ENCODE measurements at regions not wholly inside any gene's neighbourhood (a gene's known extent, or its start where the extent isn't known, plus 50 kb on each side); places are given as distances from the start of the nearest gene placed in this dataset.
"Not testable (repeated sequence)": the region's sequence is repeated elsewhere in the genome, so short reads cannot be mapped to it uniquely, and the experiment has no call there.

DNA sequence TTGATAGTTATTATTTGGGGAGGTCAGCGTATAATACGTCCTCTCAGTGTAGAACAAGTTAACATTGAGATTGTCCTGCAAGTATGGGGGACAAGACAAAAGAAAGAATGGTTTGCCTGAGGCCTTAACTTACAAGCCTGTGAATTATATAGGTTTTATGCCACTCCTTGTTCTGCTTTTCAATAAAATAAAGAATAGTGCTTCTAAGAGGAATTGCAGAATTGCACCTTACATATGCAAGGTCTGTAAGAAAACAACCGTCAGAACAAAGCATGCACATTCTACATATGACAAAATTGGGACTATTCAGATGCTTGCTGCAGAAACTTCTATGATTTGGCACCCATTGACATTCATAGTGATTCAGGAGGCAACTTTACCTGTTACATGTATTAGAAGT lies 785.0 kb downstream of the NR4A2 start:
- no peak for DNase-seq

DNA sequence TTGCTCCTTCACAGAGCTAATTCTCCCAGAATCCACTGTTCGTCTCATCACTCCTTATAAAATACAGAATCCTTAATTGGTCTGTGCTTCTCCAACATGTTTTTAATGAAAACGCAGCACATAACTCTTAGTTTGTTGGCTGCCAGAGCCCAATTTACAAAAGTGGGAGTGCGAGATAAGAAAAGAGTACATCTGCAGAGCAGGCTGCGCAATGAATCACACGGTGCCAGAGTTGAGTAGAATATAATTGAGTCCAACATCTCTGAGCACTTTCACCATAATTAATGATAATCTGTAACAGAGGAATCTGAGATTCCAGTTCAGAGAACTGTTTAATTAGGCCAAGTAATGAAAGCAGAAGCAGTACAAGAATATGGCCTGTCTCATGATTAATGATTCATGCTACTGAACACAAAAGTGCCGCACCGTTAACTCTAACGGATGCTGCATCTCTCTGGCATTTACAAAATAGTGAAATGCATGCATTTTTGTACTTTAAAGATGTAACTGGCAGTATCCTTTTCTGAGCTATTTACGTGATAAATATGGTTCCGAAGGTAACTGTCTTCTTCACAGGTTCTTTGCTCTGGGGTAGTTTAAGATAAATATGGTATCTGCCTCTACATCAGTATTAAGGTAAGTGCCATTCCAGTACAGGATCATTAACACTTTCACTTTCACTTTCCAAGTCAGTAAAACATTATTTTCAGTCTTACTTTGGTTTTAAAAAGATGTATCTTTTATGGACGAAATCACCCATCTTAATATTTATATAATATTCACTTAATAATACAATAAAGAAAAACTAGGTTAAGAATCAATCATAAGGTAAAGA lies 785.6 kb downstream of the NR4A2 start:
- DNase-seq = no peak

DNA sequence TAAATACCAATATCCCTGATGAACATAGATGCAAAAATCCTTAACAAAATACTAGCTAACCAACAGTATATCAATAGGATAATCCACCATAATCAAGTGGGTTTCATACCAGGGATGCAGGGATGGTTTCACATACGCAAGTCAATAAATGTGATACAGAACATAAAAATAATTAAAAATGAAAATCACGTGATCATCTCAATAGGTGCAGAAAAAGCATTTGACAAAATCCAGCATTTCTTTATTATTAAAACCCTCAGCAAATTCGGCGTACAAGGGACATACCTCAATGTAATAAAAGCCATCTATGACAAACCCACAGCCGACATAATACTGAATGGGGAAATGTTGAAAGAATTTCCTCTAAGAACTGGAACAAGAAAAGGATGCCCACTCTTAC lies 793.5 kb downstream of the NR4A2 start:
- DNase-seq = not testable (repeated sequence)

DNA sequence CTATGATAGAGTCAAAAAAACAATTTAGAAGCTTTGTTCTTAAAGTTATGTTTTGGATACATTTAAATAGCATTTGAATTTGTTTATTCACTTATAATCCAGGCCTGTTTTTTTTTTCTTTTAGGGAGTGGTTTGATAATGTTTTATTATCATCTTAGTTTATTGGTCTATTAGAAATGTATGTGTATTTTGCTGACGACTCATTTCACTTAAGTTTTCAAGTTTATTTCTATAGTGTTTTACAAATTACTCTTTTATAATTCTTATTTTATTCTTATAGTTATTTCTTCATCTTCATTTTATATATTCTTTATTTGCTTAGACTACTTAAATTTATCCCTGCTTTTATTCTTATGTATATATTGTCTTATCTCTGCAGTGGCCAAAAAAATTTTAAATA lies 804.5 kb downstream of the NR4A2 start:
- no peak for DNase-seq

DNA sequence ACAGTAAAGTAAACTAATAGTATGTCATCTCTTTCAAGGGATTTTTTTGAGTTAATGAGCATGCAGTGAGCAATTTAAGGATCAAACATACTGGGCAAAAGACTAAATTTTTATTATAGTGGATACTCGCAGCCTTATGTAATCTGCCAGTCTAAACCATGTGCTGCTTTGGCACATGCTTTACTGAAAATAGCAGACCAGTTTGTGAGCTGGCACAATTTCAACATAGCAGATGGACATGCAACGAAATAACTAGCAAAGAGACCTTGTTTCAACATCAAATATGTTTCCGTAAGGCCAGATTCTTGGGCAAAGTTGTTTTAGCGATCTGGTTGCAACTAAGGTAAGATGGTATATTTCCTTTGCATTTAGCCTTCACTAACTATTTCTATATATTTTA lies 807.3 kb downstream of the NR4A2 start:
- no peak for DNase-seq

DNA sequence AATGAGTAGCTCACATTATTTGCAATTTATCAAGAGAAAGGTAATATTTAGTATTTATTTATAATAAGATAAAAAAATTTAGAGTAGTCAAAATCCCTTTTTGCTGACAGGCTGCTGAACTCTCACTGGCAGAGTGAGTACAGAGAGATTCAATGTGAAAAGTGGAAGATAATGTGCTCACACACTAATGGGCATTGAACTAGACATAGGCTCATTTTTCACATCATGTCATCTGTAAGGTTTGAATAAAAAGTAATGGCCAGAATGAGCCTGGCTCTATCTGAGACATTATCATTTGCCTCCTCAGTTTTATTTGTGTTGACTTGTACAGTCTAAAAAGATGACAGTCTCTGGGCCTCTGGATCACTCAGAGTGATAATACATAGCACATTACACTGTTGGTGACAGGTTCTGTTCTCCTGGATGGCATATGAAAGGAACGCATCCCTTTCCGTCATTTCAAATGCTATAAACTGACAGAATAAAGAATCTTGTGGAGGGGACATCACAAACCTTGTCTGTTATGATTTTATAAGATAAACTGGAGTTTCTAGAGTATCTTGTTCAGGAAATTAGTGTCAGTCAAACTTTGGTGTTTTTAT lies 812.9 kb downstream of the NR4A2 start:
- DNase-seq = no peak

DNA sequence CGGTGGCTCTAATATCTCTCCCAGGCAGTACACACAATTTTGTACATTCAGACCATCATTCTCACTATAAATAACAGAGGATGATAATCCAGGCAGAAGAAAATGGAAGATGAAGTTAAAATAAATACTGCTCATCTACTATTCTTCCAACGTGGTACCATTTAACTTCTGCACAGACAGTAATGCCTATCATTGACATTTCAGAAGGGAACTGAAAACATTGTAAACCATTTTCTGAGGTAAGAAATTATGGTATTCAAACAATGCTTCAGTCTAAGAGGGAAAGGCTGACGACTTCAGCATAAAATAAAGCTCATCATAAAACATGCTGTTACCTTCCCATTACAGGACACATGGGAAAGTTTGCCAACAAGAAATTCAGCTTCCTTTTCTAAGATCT lies 814.4 kb downstream of the NR4A2 start:
- DNase-seq = no peak

DNA sequence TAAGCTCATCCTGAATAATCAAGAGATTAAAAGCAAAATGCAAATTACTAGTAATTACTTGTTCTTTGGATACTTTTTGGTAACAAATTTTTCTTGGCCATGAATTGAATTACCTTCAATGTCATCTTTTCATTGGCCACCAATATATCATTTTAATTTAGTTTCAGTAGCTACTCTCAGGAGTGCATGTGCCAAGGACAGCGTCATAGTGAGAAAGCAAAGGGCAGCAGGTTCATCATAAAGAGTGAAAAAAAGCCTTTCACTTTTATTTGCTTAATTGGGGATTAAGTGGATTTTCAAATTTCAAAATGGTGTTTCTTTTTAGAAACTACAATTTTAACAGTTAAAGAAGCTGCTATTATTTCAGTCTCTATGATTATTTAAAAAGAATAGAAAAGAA lies 815.2 kb downstream of the NR4A2 start:
- no peak for DNase-seq

DNA sequence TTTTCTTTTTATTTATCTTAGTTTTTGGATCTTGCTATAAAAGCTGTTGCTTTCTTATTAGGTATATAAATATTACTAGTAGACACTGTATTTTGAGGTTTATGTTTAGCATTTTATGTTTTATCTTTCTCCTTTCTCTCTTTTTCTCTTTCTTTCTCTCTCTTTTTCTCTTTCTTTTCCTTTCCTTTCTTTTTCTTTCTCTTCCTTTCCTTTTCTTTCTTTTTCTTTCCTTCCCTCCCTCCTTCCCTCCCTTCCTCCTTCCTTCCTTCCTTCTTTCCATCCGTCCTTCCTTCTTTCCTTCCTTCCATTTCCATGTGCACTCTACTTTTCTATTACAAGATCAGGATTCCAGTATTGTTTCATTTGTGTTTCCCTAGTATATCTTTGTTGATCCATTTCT lies 814.8 kb downstream of the KCNJ3 start:
- DNase-seq = no peak

DNA sequence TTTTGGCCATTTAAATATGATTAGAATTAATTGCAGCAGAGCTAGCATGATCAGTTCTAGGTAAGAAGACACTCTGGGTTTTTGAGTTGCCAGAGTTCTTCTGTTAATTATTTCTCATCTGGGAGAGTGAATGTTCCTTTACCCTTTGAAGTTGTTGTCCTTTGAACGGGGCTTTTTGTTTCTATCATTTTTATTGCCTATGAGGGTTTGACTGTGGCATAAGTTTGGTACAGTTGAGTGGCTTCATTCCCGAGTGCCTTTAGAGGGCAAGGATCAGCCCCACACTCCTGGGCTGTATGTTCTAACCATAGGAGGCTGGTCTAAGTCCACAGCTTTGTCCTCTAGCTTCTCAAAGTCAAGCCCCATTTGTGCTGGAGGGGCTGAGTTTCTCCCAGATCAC lies 804.3 kb downstream of the KCNJ3 start:
- no peak for DNase-seq

DNA sequence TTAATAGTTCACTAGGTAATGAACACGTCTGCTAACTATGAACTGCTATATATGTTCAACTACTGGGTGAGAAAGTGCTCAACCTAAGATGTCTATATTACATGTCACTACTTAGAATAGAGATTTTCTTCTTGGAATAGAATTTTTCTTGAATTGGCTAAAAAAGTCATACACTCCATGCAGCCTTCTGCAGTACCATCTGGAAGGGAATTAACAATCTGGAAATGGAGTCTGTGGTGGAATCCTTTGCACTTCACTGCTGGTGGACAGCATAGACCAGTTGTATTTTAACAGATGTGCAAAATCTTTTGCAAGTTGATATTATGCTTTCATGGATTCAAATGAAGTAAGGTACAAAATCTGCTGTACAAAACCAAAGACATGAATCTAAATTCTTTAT lies 799.6 kb downstream of the KCNJ3 start:
- no peak for DNase-seq

DNA sequence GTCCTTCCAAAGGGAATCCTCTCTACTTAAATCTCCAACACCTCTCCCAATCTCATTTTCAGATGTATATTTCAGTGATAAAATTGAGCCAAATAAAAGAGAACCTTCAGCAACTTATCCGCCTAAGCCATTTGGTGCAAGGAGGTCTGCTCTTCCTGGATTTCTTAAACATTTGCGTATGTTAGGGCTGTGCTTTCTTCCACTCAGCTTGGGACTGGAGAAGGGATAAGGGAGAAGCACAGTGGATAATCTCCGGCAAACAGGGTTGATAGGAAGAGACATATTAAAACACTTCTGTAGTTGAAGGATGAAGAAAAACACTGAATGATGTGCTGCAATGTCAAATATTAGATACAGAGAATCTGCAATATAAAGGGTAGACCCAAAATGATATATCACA lies 796.2 kb downstream of the KCNJ3 start:
- DNase-seq = no peak

DNA sequence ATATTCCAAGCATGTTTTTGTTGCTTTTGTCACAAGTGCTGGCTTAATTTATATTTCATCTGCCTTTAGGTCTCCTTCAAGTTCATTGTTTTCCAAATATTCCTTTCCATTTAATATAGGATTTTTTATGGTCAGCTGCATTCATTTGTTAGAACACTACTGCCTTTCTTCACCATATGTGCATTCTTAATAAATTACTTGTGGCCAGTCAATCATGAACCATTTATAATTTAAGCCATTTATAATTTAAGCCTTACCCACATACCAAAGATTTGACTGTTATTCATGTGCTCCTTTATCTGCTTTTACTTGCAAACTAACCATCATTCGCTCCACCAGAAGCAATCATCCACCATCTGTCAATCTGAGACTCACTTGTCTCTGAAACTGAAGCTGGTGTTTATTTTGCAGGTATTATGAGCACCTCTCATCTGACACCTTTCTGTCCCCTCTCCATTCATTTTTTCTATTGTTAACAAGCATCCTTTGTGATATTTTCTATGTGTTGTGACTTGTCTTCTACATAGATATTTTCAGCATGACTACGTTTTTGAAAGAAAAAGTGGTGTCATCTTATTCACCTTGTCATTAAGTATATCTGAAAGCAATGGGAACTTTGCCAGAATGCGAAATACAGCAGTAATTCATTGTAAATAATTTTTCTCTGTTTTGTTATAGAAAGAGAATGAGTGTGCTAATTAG lies 786.8 kb downstream of the KCNJ3 start:
- no peak for DNase-seq

DNA sequence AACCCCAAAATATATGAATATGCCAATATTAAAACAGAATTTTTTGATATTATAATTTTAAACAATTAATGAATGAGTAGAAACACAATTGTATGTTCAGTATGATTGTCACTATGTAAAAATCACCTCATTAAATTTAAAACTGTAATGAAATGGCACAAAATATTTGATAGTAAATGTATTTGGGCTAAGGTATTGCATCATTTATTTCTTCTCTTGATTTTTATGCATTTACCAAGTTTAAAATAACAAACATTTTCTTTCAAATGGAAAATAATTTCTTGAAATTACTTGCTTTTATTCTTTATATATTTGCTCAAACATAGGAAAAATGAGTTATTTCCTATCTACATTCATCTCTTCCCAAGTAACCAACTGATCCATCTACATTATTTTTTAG lies 782.6 kb downstream of the KCNJ3 start:
- DNase-seq = no peak

DNA sequence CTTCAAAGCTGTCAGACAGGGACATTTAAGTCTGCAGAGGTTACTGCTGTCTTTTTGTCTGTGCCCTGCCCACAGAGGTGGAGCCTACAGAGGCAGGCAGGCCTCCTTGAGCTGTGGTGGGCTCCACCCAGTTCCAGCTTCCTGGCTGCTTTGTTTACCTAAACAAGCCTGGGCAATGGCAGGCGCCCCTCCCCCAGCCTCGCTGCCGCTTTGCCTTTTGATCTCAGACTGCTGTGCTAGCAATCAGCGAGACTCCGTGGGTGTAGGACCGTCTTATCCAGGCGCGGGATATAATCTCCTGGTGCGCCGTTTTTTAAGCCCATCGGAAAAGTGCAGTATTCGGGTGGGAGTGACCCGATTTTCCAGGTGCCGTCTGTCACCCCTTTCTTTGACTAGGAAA lies 773.5 kb downstream of the KCNJ3 start:
- DNase-seq = not testable (repeated sequence)

DNA sequence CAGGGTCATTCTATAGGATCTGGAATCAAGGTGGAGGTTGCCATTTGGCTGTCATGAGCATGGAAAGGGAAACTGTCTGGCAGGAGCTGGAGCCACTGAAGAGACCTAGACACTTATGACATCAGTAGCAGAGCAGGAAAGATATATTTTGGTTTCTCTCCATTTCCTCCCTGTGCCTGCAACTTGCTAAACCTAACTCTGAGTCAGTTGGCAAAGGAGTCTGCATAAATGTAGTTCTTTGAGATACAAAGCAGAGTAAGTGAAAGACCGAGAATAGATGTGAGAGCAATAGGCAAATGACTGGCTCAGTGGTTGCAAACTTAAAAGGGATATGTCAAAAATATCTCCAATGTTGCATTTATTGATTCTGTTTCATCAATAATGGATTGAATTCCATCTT lies 757.7 kb downstream of the KCNJ3 start:
- no peak for DNase-seq

DNA sequence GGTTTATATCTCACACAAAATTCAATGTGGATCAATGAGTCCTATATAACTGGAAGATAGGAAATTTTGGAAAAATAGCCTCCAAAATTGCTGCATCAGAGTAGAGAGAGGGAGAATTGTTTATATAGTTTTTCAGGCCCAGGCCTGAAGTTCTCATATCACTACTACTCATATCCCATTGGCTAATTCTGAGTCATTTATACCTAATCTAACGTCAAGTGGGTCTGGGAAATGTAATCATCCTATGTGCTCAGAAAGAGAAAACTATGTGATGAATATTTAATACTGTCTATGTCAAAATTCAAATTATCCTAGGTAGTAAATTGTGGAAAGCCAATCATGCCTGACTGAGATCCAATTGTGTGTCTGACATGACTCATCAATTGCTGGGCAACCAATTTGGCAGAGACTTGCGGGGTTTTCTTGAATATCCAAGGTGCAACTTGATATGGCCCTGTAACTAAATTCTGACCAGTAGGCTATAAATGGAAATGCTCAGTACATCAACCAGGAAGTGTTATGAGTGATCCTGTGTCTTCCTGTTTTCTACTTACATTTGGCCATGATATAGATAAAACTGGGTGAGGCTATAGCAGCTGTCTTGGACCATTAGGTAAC lies 744.4 kb downstream of the KCNJ3 start:
- no peak for DNase-seq

DNA sequence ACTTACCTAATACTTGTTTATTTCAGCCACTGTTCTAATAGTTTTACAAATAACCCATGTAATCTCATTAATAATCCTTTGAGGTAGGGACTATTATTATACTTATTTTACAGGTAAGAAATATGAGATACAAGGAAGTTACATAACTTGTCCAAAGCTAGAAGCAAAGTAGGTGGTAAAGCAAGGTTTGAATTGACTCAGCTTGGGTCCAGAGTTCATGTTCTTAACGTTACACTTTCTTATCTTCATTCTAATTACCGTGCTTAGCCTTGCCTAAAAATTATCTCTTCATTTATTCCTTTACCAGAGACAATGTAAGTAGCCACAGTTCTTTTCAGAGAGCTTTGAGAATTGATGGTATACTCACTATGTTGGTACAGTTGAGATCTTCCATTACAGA lies 743.6 kb downstream of the KCNJ3 start:
- DNase-seq = no peak

DNA sequence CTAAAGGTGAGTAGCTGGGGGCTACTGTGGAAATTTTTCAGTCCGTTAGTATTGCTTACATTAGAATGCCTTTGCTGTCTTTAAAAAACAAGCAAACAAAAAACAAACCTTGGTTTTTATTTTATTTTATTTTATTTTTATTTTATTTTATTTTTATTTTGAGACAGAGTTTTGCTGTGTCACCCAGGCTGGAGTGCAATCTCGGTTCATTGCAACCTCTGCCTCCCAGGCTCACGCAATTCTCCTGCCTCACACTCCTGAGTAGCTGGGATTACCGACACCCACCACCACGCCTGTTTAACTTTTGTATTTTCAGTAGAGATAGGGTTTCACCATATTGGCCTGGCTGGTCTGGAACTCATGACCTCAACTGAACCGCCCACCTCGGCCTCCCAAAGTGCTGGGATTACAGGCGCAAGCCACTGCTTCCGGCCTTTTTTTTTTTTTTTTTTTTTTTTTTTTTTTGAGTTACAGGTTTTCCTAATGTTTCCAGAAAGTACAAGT lies 732.6 kb downstream of the KCNJ3 start:
- no peak for DNase-seq

DNA sequence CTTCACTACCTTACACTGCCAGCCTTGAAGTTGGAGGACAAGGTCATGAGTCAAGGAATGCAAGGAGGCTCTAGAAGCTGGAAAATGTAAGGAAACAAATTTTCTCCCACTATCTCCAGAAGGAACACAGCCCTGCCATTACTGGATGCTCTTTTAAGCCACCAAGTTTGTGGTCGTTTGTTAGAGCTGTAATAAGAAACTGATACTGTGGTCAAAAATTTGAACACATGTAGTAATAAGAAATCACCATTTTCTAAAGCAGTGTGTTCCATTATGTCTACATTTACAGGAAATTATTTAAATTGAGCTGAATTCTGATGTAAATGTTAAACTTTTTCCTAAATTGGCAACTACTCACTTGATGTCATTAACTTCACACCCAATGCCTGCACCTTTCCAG lies 729.0 kb downstream of the KCNJ3 start:
- DNase-seq = no peak

DNA sequence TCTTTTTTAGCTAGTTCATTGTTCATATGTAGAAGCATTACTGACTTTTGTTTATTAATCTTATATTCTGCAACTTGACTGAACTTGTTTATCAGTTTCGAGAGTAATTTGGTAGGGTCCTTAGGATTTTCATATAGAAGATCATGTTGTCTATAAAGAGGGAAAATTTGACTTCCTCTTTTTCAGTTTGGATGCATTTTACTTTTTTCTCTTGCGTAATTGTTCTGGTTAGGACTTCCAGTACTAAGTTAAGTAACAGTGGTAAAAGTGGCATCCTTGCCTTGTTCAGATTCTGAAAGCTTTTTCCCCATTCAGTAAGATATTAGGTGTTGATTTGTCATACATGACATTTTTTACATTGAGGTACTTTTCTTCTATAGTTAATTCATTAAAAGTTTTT lies 726.0 kb downstream of the KCNJ3 start:
- DNase-seq = no peak

DNA sequence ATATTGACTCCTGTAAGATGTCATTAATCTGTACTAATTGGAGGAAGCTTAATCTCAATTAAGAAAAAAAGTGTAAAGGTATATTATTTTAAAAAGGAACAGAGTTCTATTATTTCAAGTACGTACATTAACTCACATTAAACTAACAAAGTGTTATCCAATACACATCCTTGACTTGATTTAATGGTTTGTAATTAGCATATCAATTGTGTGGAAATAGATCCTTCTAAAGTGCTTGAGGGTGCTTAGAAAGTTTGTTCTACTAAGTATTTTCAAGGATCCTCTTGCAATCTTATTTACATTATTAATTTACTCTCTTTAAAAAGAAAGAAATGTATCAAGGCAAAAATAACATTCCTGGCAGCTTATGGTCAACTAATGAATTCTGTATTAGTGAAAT lies 720.3 kb downstream of the KCNJ3 start:
- no peak for DNase-seq

Data from nucleus accumbens (tissue), 56 donors.